LNCaP clone FGC (cell line): ENCODE measurements at regions not wholly inside any gene's neighbourhood (a gene's known extent, or its start where the extent isn't known, plus 50 kb on each side); places are given as distances from the start of the nearest gene placed in this dataset.

Experiments used
- DNase-seq: peaks from one replicate; pipeline ENCODE4 v3.0.0-alpha.2; 2011; ENCODE audit warnings: low read depth
- H3K4me3 ChIP-seq: 2 replicates; pipeline ENCODE4 v1.5.1; 2011; ENCODE audit warnings: mild to moderate bottlenecking, low read depth, low read length, control low read depth
- CTCF ChIP-seq: IDR thresholded peaks from 2 replicates; pipeline ENCODE4 v1.5.1; 2012; ENCODE audit warnings: mild to moderate bottlenecking; ENCODE audit not compliant: control insufficient read depth, insufficient read depth; ENCODE audit errors: extremely low read depth

- no peak for DNase-seq
- H3K4me3 ChIP-seq = no peak overlapping the region
- no peak for TF ChIP-seq CTCF
Observed at GRCh38 chr12:46439793-46440511, 67.4 kb upstream of the SLC38A2 start.

GRCh38 chr12:46438719-46439319 is 66.2 kb upstream of the SLC38A2 start:
- TF ChIP-seq CTCF = no peak
- DNase-seq = no peak
- H3K4me3 ChIP-seq = no peak overlapping the region

GRCh38 chr12:46438256-46438655 is 65.7 kb upstream of the SLC38A2 start:
- no peak for DNase-seq
- H3K4me3 ChIP-seq = no peak overlapping the region
- TF ChIP-seq CTCF = no peak

- TF ChIP-seq CTCF = no peak
- no peak overlapping the region for H3K4me3 ChIP-seq
- DNase-seq = no peak
Observed at GRCh38 chr12:46437469-46437868, 64.9 kb upstream of the SLC38A2 start.

- DNase-seq = no peak
- no peak for TF ChIP-seq CTCF
- no peak overlapping the region for H3K4me3 ChIP-seq
Observed at GRCh38 chr12:46436747-46437146, 64.2 kb upstream of the SLC38A2 start.

- TF ChIP-seq CTCF = no peak
- DNase-seq = no peak
- no peak overlapping the region for H3K4me3 ChIP-seq
Observed at GRCh38 chr12:46435625-46436024, 63.1 kb upstream of the SLC38A2 start.

GRCh38 chr12:46435029-46435428 is 62.5 kb upstream of the SLC38A2 start:
- no peak overlapping the region for H3K4me3 ChIP-seq
- DNase-seq = no peak
- no peak for TF ChIP-seq CTCF
